ENCODE measurements at regions not wholly inside any gene's neighbourhood (a gene's known extent, or its start where the extent isn't known, plus 50 kb on each side); places are given as distances from the start of the nearest gene placed in this dataset.
A peak's percentile ranks its signal among the peaks of the same experiment; 100 is the strongest.
"Not testable (repeated sequence)": the region's sequence is repeated elsewhere in the genome, so short reads cannot be mapped to it uniquely, and the experiment has no call there.

- DNase-seq = no peak
Observed at GRCh38 chr6:69623357-69623756, 173.5 kb downstream of the LMBRD1 start.

GRCh38 chr6:69622924-69623323 lies 173.9 kb downstream of the LMBRD1 start:
- DNase-seq = no peak

- DNase-seq = no peak
Observed at GRCh38 chr6:69622230-69622629, 174.6 kb downstream of the LMBRD1 start.

- DNase-seq = no peak
Observed at GRCh38 chr6:69617163-69617562, 179.6 kb downstream of the LMBRD1 start.

GRCh38 chr6:69609836-69610472 lies 186.9 kb downstream of the LMBRD1 start:
- no peak for DNase-seq

GRCh38 chr6:69601132-69601531 lies 195.7 kb downstream of the LMBRD1 start:
- no peak for DNase-seq

GRCh38 chr6:69594405-69594804 lies 202.4 kb downstream of the LMBRD1 start:
- DNase-seq = no peak

- DNase-seq = no peak
Observed at GRCh38 chr6:69593706-69594105, 203.1 kb downstream of the LMBRD1 start.

- no peak for DNase-seq
Observed at GRCh38 chr6:69589626-69590025, 207.2 kb downstream of the LMBRD1 start.

- DNase-seq = no peak
Observed at GRCh38 chr6:69584913-69585729, 211.7 kb downstream of the LMBRD1 start.

GRCh38 chr6:69584536-69584912 lies 212.3 kb downstream of the LMBRD1 start:
- DNase-seq = no peak

GRCh38 chr6:69581581-69581980 lies 215.2 kb downstream of the LMBRD1 start:
- DNase-seq = no peak

- no peak for DNase-seq
Observed at GRCh38 chr6:69580706-69581105, 216.1 kb downstream of the LMBRD1 start.

- DNase-seq = no peak
Observed at GRCh38 chr6:69578361-69578890, 218.4 kb downstream of the LMBRD1 start.

- no peak for DNase-seq
Observed at GRCh38 chr6:69571234-69571633, 225.6 kb downstream of the LMBRD1 start.

- DNase-seq = no peak
Observed at GRCh38 chr6:69570106-69570505, 226.7 kb downstream of the LMBRD1 start.

- not testable (repeated sequence) for DNase-seq
Observed at GRCh38 chr6:69560597-69560996, 236.2 kb downstream of the LMBRD1 start.

- DNase-seq = no peak
Observed at GRCh38 chr6:69555088-69555638, 241.6 kb downstream of the LMBRD1 start.

- DNase-seq = no peak
Observed at GRCh38 chr6:69542494-69542893, 254.3 kb downstream of the LMBRD1 start.

GRCh38 chr6:69527921-69528476 lies 268.8 kb downstream of the LMBRD1 start:
- no peak for DNase-seq

- DNase-seq = not testable (repeated sequence)
Observed at GRCh38 chr6:69515480-69515879, 281.3 kb downstream of the LMBRD1 start.

GRCh38 chr6:69494595-69494994 lies 302.2 kb downstream of the LMBRD1 start:
- DNase-seq = no peak

- DNase-seq = no peak
Observed at GRCh38 chr6:69489970-69490369, 306.8 kb downstream of the LMBRD1 start.

- peak in 1 of 2 experiments; percentile 5 for DNase-seq
Observed at GRCh38 chr6:69487688-69488087, 309.1 kb downstream of the LMBRD1 start.

Data from SW 1271 (cell line).